Activated T-helper 1 cell treated with anti-CD3 and anti-CD28 coated beads, Interleukin-12 subunit alpha, Interleukin-12 subunit beta, Interleukin-2, Interleukin-4 antibody, amounts not matched to agents 30 ng/mL and 10 ng/mL and 1 ng/mL, durations not matched to agents 14 hours and 24 hours and 36 hours (primary cell): ENCODE measurements at regions not wholly inside any gene's neighbourhood (a gene's known extent, or its start where the extent isn't known, plus 50 kb on each side); places are given as distances from the start of the nearest gene placed in this dataset.

Experiments used
- DNase-seq: peaks from one replicate; pipeline ENCODE4 v3.0.0; 2021; ENCODE audit warnings: low spot score
- H3K27ac Mint-ChIP-seq: one replicate; pipeline ENCODE4 v1.8.0; 2021; ENCODE audit warnings: mild to moderate bottlenecking, mixed read lengths
- H3K27me3 Mint-ChIP-seq: one replicate; pipeline ENCODE4 v1.8.0; 2022; ENCODE audit warnings: mild to moderate bottlenecking, moderate library complexity, mixed read lengths; ENCODE audit not compliant: insufficient read depth
- H3K36me3 Mint-ChIP-seq: one replicate; pipeline ENCODE4 v1.8.0; 2021; ENCODE audit warnings: low read depth, mixed read lengths
- H3K4me1 Mint-ChIP-seq: one replicate; pipeline ENCODE4 v1.8.0; 2021; ENCODE audit warnings: low read depth, mixed read lengths
- H3K4me3 Mint-ChIP-seq: one replicate; pipeline ENCODE4 v1.8.0; 2021; ENCODE audit warnings: mild to moderate bottlenecking, moderate library complexity, mixed read lengths
- H3K9me3 Mint-ChIP-seq: one replicate; pipeline ENCODE4 v1.8.0; 2021; ENCODE audit warnings: mixed read lengths
- intact Hi-C: fragments of 100-400 bp; cut with micrococcal nuclease; formaldehyde crosslinking; loops from one replicate; pipeline ENCODE4 v1.15.1; 2024

- Mint-ChIP-seq H3K27me3 (no peaks in the 10 kb centered on the region), H3K4me3 (no peak overlapping the region), H3K9me3 (peaks cover 4% of the 10 kb centered on the region), H3K27ac (no peak overlapping the region), H3K4me1 (no peaks in the 10 kb centered on the region), H3K36me3 (no peaks in the 10 kb centered on the region)
- intact Hi-C loops: no loop called here
- DNase-seq: no peak
These were observed 197.7 kb upstream of the SH3BP4 start for GRCh38 chr2:234754126-234754525.

- Mint-ChIP-seq H3K27me3 (no peaks in the 10 kb centered on the region), H3K4me3 (no peak overlapping the region), H3K36me3 (no peaks in the 10 kb centered on the region), H3K27ac (no peak overlapping the region), H3K9me3 (peaks cover 4% of the 10 kb centered on the region), H3K4me1 (no peaks in the 10 kb centered on the region)
- no peak for DNase-seq
- intact Hi-C loops: no loop called here
These were observed 198.1 kb upstream of the SH3BP4 start for GRCh38 chr2:234753701-234754100.

- peaks cover 4% of the 10 kb centered on the region for H3K9me3 Mint-ChIP-seq
- DNase-seq: no peak
- no peaks in the 10 kb centered on the region for H3K4me1 Mint-ChIP-seq
- intact Hi-C loops: no loop called here
- no peak overlapping the region for H3K4me3 Mint-ChIP-seq
- H3K27me3 Mint-ChIP-seq: no peaks in the 10 kb centered on the region
- H3K36me3 Mint-ChIP-seq: no peaks in the 10 kb centered on the region
- no peak overlapping the region for H3K27ac Mint-ChIP-seq
These were observed 198.9 kb upstream of the SH3BP4 start for GRCh38 chr2:234752966-234753365.

- Mint-ChIP-seq H3K27me3 (no peaks in the 10 kb centered on the region), H3K4me1 (no peaks in the 10 kb centered on the region), H3K4me3 (no peak overlapping the region), H3K27ac (no peak overlapping the region), H3K9me3 (peaks cover 4% of the 10 kb centered on the region), H3K36me3 (no peaks in the 10 kb centered on the region)
- DNase-seq: no peak
- intact Hi-C loops: no loop called here
These were observed 200.4 kb upstream of the SH3BP4 start for GRCh38 chr2:234751275-234751973.

GRCh38 chr2:234747833-234748559 lies 203.8 kb upstream of the SH3BP4 start:
- intact Hi-C loops: no loop called here
- Mint-ChIP-seq H3K36me3 (no peaks in the 10 kb centered on the region), H3K4me1 (no peaks in the 10 kb centered on the region), H3K27ac (no peak overlapping the region), H3K4me3 (no peak overlapping the region), H3K9me3 (no peaks in the 10 kb centered on the region), H3K27me3 (peaks cover 2% of the 10 kb centered on the region)
- no peak for DNase-seq

GRCh38 chr2:234747032-234747431 lies 204.8 kb upstream of the SH3BP4 start:
- intact Hi-C loops: no loop called here
- peaks cover 2% of the 10 kb centered on the region for H3K27me3 Mint-ChIP-seq

GRCh38 chr2:234745347-234745746 lies 206.5 kb upstream of the SH3BP4 start:
- Mint-ChIP-seq H3K27me3 (peaks cover 2% of the 10 kb centered on the region), H3K4me1 (no peaks in the 10 kb centered on the region), H3K27ac (no peak overlapping the region), H3K4me3 (no peak overlapping the region), H3K9me3 (no peaks in the 10 kb centered on the region), H3K36me3 (no peaks in the 10 kb centered on the region)
- intact Hi-C loops: no loop called here
- no peak for DNase-seq

More at GRCh38 chr2:234747032-234747431, 204.8 kb upstream of the SH3BP4 start:
- H3K9me3 Mint-ChIP-seq: no peaks in the 10 kb centered on the region
- H3K4me1 Mint-ChIP-seq: no peaks in the 10 kb centered on the region
- H3K4me3 Mint-ChIP-seq: no peak overlapping the region
- no peak overlapping the region for H3K27ac Mint-ChIP-seq
- no peaks in the 10 kb centered on the region for H3K36me3 Mint-ChIP-seq
- DNase-seq: no peak

GRCh38 chr2:234741976-234742375 lies 209.8 kb upstream of the SH3BP4 start:
- Mint-ChIP-seq H3K27me3 (peaks cover 6% of the 10 kb centered on the region), H3K9me3 (no peaks in the 10 kb centered on the region), H3K4me1 (no peaks in the 10 kb centered on the region), H3K27ac (no peak overlapping the region), H3K4me3 (no peak overlapping the region), H3K36me3 (no peaks in the 10 kb centered on the region)
- no peak for DNase-seq
- intact Hi-C loops: no loop called here

- Mint-ChIP-seq H3K27me3 (peaks cover 4% of the 10 kb centered on the region), H3K9me3 (peaks cover 6% of the 10 kb centered on the region), H3K4me3 (no peak overlapping the region), H3K4me1 (no peaks in the 10 kb centered on the region), H3K27ac (no peak overlapping the region), H3K36me3 (no peaks in the 10 kb centered on the region)
- intact Hi-C loops: no loop called here
- no peak for DNase-seq
These were observed 212.8 kb upstream of the SH3BP4 start for GRCh38 chr2:234739061-234739460.

- H3K27ac Mint-ChIP-seq: no peak overlapping the region
- intact Hi-C loops: no loop called here
- H3K27me3 Mint-ChIP-seq: peaks cover 4% of the 10 kb centered on the region
- DNase-seq: no peak
- no peaks in the 10 kb centered on the region for H3K36me3 Mint-ChIP-seq
- H3K4me1 Mint-ChIP-seq: no peaks in the 10 kb centered on the region
- peaks cover 6% of the 10 kb centered on the region for H3K9me3 Mint-ChIP-seq
- no peak overlapping the region for H3K4me3 Mint-ChIP-seq
These were observed 216.0 kb upstream of the SH3BP4 start for GRCh38 chr2:234735829-234736228.

- Mint-ChIP-seq H3K9me3 (peaks cover 6% of the 10 kb centered on the region), H3K27me3 (peaks cover 4% of the 10 kb centered on the region), H3K27ac (no peak overlapping the region), H3K4me3 (no peak overlapping the region), H3K36me3 (no peaks in the 10 kb centered on the region), H3K4me1 (no peaks in the 10 kb centered on the region)
- intact Hi-C loops: no loop called here
- no peak for DNase-seq
These were observed 217.8 kb upstream of the SH3BP4 start for GRCh38 chr2:234733795-234734600.

GRCh38 chr2:234733093-234733489 lies 218.7 kb upstream of the SH3BP4 start:
- no peak overlapping the region for H3K27ac Mint-ChIP-seq
- peaks cover 4% of the 10 kb centered on the region for H3K27me3 Mint-ChIP-seq
- intact Hi-C loops: no loop called here
- H3K36me3 Mint-ChIP-seq: no peaks in the 10 kb centered on the region
- H3K9me3 Mint-ChIP-seq: peaks cover 6% of the 10 kb centered on the region
- DNase-seq: no peak
- H3K4me3 Mint-ChIP-seq: no peak overlapping the region
- no peaks in the 10 kb centered on the region for H3K4me1 Mint-ChIP-seq
